VCaP (cell line): ENCODE measurements at regions not wholly inside any gene's neighbourhood (a gene's known extent, or its start where the extent isn't known, plus 50 kb on each side); places are given as distances from the start of the nearest gene placed in this dataset.
A peak's percentile ranks its signal among the peaks of the same experiment; 100 is the strongest.

Source experiments
- H3K27ac ChIP-seq: fragments of 450-650 bp; 2 replicates; pipeline ENCODE4 v1.5.1; 2017
- TF ChIP-seq, protein P1 (sequence below): fragments of 450-650 bp; conservative IDR thresholded peaks from 2 replicates; pipeline ENCODE4 v1.5.1; 2017; ENCODE audit warnings: mild to moderate bottlenecking, moderate library complexity

DNA sequence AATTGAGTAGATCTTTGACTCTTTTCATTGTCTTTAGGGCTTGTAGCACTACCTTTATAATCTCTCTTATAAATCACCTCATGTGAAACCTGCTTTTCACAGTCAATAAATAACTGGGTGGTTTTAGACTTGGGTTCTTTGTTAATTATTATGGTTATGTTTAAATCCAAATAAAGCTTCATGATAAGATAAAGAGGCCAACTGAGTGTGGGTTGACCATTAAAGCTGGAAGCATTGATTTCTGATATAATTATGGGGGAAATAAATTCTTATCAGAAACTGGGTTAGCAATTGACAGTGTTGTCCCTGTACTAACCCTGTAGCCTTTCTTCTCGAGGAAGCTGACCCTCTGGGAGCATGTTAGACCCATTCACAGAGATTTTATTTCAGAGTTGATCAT lies 384.7 kb upstream of the LCORL start:
- H3K27ac ChIP-seq: no peak overlapping the region
- TF ChIP-seq, protein P1, sequence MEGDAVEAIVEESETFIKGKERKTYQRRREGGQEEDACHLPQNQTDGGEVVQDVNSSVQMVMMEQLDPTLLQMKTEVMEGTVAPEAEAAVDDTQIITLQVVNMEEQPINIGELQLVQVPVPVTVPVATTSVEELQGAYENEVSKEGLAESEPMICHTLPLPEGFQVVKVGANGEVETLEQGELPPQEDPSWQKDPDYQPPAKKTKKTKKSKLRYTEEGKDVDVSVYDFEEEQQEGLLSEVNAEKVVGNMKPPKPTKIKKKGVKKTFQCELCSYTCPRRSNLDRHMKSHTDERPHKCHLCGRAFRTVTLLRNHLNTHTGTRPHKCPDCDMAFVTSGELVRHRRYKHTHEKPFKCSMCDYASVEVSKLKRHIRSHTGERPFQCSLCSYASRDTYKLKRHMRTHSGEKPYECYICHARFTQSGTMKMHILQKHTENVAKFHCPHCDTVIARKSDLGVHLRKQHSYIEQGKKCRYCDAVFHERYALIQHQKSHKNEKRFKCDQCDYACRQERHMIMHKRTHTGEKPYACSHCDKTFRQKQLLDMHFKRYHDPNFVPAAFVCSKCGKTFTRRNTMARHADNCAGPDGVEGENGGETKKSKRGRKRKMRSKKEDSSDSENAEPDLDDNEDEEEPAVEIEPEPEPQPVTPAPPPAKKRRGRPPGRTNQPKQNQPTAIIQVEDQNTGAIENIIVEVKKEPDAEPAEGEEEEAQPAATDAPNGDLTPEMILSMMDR: no peak

DNA sequence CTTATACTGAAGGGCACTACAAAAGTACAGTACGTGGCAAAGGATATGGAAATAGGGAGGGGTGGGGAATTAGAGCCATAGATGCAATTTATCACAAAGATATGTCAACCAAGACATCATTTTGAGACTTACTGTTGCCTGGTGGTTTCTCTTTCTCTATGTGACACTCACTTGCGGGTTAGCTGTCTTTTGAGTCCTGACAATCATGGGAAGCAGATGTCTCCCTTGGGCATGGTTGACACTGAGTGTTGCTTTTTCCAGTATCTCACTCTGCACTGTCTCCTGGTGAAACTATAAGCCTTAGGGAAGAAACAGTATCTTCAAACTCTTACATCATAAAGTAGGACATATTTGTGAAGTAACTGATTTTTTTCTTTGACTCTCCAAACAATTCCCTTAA lies 383.5 kb upstream of the LCORL start:
- TF ChIP-seq, protein P1: no peak
- H3K27ac ChIP-seq: no peak overlapping the region

DNA sequence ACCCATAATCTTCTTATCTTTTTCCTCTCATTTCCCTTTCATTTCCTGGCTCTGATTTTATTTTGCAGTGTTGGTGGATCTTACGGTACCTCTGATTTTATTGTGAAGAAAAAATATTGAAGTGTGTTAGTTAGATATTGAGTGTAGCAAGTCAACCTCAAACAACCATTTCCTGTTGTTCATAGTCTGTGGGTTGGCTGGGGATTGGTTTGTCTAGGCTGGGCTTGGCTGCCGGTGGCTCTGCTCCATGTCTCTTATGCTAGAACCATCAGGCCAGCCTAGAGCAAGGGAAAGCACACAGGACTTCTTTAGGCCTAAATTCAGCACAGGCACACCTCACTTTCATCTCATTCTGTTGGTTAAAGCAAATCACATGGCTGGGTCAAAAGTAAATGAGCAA lies 383.1 kb upstream of the LCORL start:
- H3K27ac ChIP-seq: no peak overlapping the region
- TF ChIP-seq, protein P1: no peak

DNA sequence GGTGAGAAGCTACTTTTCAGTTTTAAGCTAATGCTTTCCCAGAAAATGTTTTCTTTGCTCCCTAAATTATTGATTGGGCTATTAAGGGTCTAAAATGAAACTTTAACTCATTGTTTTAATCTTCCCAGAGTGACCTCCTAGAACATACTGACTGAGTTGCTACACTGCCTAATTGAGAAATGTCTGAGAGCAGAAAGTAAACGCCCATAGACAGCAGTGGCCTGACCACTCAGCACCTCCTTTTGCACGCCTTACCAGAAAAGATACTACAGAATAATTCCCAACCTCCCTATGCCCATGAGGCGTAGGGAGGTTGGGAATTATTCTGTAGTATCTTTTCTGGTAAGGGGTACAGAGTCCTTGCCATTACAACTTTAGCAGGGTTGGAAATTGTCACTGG lies 381.8 kb upstream of the LCORL start:
- TF ChIP-seq, protein P1: no peak
- no peak overlapping the region for H3K27ac ChIP-seq

DNA sequence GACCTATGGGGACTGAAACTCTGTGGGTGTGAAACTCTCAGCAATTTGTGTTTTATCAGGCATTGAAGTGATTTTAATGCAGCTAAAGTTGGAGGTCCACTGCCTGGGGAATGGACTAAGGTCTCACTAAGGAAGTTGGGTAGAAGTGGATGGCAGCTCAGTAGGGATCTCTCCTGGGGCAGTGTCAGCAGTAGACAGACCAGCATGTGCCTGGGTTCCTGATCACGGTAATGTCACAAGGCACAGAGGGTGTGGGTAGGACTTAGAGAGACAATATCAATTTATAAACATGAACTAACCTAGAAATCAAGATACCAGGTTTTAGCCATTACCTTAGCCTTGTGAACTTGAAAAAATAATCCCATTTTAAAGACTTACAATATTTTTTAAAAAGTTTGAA lies 380.3 kb upstream of the LCORL start:
- TF ChIP-seq, protein P1: no peak
- H3K27ac ChIP-seq: peak overlapping the region; percentile 64

DNA sequence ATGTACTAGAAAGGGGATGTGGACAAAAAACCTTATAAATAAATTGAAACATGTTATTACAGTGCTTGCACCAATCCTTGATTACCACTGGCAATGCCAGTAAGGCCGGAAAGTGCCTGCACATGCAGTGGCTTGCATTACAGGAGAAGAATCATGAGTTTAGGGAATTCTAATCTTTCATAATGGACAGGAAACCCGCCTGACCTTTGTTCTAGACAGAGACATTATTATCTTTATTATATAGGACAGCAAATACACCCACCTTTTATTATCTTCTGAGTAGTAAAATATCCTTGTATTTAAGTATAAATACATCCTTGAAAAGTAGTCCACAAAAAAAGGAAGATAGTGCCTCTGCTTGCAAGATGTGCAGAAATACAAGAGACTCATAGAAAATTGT lies 379.9 kb upstream of the LCORL start:
- peak overlapping the region; percentile 64 for H3K27ac ChIP-seq
- TF ChIP-seq, protein P1: no peak

DNA sequence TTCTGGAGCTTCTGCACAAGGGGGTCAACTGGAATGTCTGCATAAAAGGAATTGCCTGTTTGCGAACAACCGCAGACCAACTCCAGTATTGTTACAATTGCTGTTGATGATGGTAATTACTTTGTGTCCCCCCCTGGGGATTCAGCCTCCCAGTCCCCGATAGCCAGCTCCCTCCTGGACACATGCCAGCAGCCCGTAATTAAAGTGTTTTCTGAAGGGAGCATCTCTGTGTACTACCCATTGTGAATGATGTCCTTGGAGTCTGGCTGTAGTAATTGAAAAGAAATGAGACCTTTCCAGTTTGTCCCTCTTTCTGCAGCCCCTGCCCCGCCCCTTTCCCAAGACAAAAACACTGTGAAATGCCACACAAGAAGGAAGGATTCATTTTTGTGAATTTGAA lies 377.1 kb upstream of the LCORL start:
- no peak overlapping the region for H3K27ac ChIP-seq
- TF ChIP-seq, protein P1: no peak
